HG03064 (cell line): ENCODE measurements at regions not wholly inside any gene's neighbourhood (a gene's known extent, or its start where the extent isn't known, plus 50 kb on each side); places are given as distances from the start of the nearest gene placed in this dataset.

Experiments
- ATAC-seq: cut with Tn5 transposase; IDR thresholded peaks from one replicate; pipeline ENCODE4 v1.9.1; 2021; ENCODE audit warnings: low read depth; ENCODE audit not compliant: unreplicated experiment

- ATAC-seq, result no peak
Measured at GRCh38 chr6:165090242-165090641, 219.2 kb downstream of the C6orf118 start.

GRCh38 chr6:165086814-165087213, 222.6 kb downstream of the C6orf118 start:
- no peak for ATAC-seq

GRCh38 chr6:165082636-165083035, 226.8 kb downstream of the C6orf118 start:
- no peak for ATAC-seq

GRCh38 chr6:165081944-165082532, 227.4 kb downstream of the C6orf118 start:
- no peak for ATAC-seq

GRCh38 chr6:165077876-165078275, 231.5 kb downstream of the C6orf118 start:
- no peak for ATAC-seq

GRCh38 chr6:165071906-165072305, 237.5 kb downstream of the C6orf118 start:
- ATAC-seq, result no peak

GRCh38 chr6:165060720-165061119, 248.7 kb downstream of the C6orf118 start:
- ATAC-seq, result no peak

GRCh38 chr6:165059032-165059431, 250.4 kb downstream of the C6orf118 start:
- no peak for ATAC-seq

GRCh38 chr6:165056292-165056691, 253.1 kb downstream of the C6orf118 start:
- no peak for ATAC-seq

GRCh38 chr6:165055231-165055630, 254.2 kb downstream of the C6orf118 start:
- ATAC-seq, result no peak

- no peak for ATAC-seq
Measured at GRCh38 chr6:165052561-165053480, 256.6 kb downstream of the C6orf118 start.

GRCh38 chr6:165049362-165049761, 260.0 kb downstream of the C6orf118 start:
- no peak for ATAC-seq

GRCh38 chr6:165047952-165048351, 261.5 kb downstream of the C6orf118 start:
- ATAC-seq, result no peak

GRCh38 chr6:165045631-165046030, 263.8 kb downstream of the C6orf118 start:
- ATAC-seq, result no peak

- ATAC-seq, result no peak
Measured at GRCh38 chr6:165042912-165043311, 266.5 kb downstream of the C6orf118 start.

- no peak for ATAC-seq
Measured at GRCh38 chr6:165040440-165040839, 269.0 kb downstream of the C6orf118 start.

- no peak for ATAC-seq
Measured at GRCh38 chr6:165034271-165034741, 275.1 kb downstream of the C6orf118 start.

GRCh38 chr6:165031502-165031901, 277.9 kb downstream of the C6orf118 start:
- no peak for ATAC-seq

GRCh38 chr6:165025040-165025439, 284.4 kb downstream of the C6orf118 start:
- no peak for ATAC-seq

GRCh38 chr6:165019681-165020080, 289.7 kb downstream of the C6orf118 start:
- ATAC-seq, result no peak

GRCh38 chr6:165015676-165016075, 293.7 kb downstream of the C6orf118 start:
- ATAC-seq, result no peak

- no peak for ATAC-seq
Measured at GRCh38 chr6:165013701-165014100, 295.7 kb downstream of the C6orf118 start.
